ENCODE measurements at regions not wholly inside any gene's neighbourhood (a gene's known extent, or its start where the extent isn't known, plus 50 kb on each side); places are given as distances from the start of the nearest gene placed in this dataset.

GRCh38 chr2:190802626-190803209 is 77.9 kb upstream of the GLS start:
- DNase-seq = no peak
- intact Hi-C loops (cut with DNase I) = loop anchor here (10.0 kb wide), 1 partner anchor 458 kb away; the partner anchor contains the start of gene INPP1

GRCh38 chr2:190804182-190804795 is 76.3 kb upstream of the GLS start:
- DNase-seq = peak in 9 of 42 donors; percentile 4 to 59 (median 19)
- intact Hi-C loops (cut with DNase I) = loop anchor here (10.0 kb wide), 1 partner anchor 459 kb away; the partner anchor contains the start of gene INPP1

- no peak for DNase-seq
- intact Hi-C loops (cut with DNase I) = loop anchor here (10.0 kb wide), 1 partner anchor 460 kb away; the partner anchor contains the start of gene INPP1
These were observed 75.5 kb upstream of the GLS start for GRCh38 chr2:190805126-190805525.

- DNase-seq = no peak
- intact Hi-C loops (cut with DNase I) = loop anchor here (10.0 kb wide), 1 partner anchor 461 kb away; the partner anchor contains the start of gene INPP1
These were observed 74.8 kb upstream of the GLS start for GRCh38 chr2:190805843-190806242.

- intact Hi-C loops (cut with DNase I) = loop anchor here (10.0 kb wide), 1 partner anchor 463 kb away; the partner anchor contains the start of gene INPP1
- no peak for DNase-seq
These were observed 72.7 kb upstream of the GLS start for GRCh38 chr2:190807886-190808285.

GRCh38 chr2:190809139-190809764 is 71.4 kb upstream of the GLS start:
- DNase-seq = no peak

GRCh38 chr2:190809876-190810525 is 70.6 kb upstream of the GLS start:
- intact Hi-C loops (cut with DNase I) = loop anchor here (10.0 kb wide), 1 partner anchor 465 kb away; the partner anchor contains the start of gene INPP1
- peak in 7 of 42 donors; percentile 4 to 42 (median 24) for DNase-seq

More at GRCh38 chr2:190809139-190809764, 71.4 kb upstream of the GLS start:
- intact Hi-C loops (cut with DNase I) = loop anchor here (10.0 kb wide), 1 partner anchor 464 kb away; the partner anchor contains the start of gene INPP1

- intact Hi-C loops (cut with DNase I) = no loop called here
- DNase-seq = no peak
These were observed 69.5 kb upstream of the GLS start for GRCh38 chr2:190810981-190811587.

- intact Hi-C loops (cut with DNase I) = no loop called here
- no peak for DNase-seq
These were observed 68.8 kb upstream of the GLS start for GRCh38 chr2:190811811-190812210.

- no peak for DNase-seq
These were observed 67.9 kb upstream of the GLS start for GRCh38 chr2:190812506-190813294.

GRCh38 chr2:190815226-190815625 is 65.4 kb upstream of the GLS start:
- no peak for DNase-seq
- intact Hi-C loops (cut with DNase I) = no loop called here

More at GRCh38 chr2:190812506-190813294, 67.9 kb upstream of the GLS start:
- intact Hi-C loops (cut with DNase I) = no loop called here

- intact Hi-C loops (cut with DNase I) = no loop called here
- no peak for DNase-seq
These were observed 63.5 kb upstream of the GLS start for GRCh38 chr2:190817082-190817481.

- intact Hi-C loops (cut with DNase I) = no loop called here
These were observed 60.8 kb upstream of the GLS start for GRCh38 chr2:190819840-190820301.

GRCh38 chr2:190820416-190820815 is 60.2 kb upstream of the GLS start:
- intact Hi-C loops (cut with DNase I) = no loop called here
- DNase-seq = no peak

More at GRCh38 chr2:190819840-190820301, 60.8 kb upstream of the GLS start:
- no peak for DNase-seq

- DNase-seq = no peak
- intact Hi-C loops (cut with DNase I) = no loop called here
These were observed 58.6 kb upstream of the GLS start for GRCh38 chr2:190822043-190822442.

GRCh38 chr2:190827720-190828119 is 52.9 kb upstream of the GLS start:
- intact Hi-C loops (cut with DNase I) = no loop called here
- DNase-seq = no peak

- DNase-seq = no peak
- intact Hi-C loops (cut with DNase I) = no loop called here
These were observed 51.0 kb upstream of the GLS start for GRCh38 chr2:190829642-190830041.
